ENCODE measurements at regions not wholly inside any gene's neighbourhood (a gene's known extent, or its start where the extent isn't known, plus 50 kb on each side); places are given as distances from the start of the nearest gene placed in this dataset.

- WGBS, 3 donors: 42 to 48% (median 46%) methylated on average over 6 of the region's 6 CpGs
- Histone ChIP-seq H3K27me3 (ENCODE audit: insufficient read depth in 3 of 3, low read length in 2 of 3) (peaks cover 0 to 5% (median 2%) of the 10 kb centered on the region in 3 donors), H3K9me3 (no peaks in the 10 kb centered on the region), H3K27ac (no peak overlapping the region), H3K4me3 (no peak overlapping the region), H3K4me1 (no peaks in the 10 kb centered on the region), H3K36me3 (ENCODE audit: insufficient read depth in 1 of 2, low read depth in 1 of 2) (no peaks in the 10 kb centered on the region)
- ATAC-seq (no peak), DNase-seq (no peak)
- intact Hi-C loops (cut with DNase I): no loop called here
- no peak for TF ChIP-seq CTCF (IDR thresholded peaks at IDR 0.05)
Measured at GRCh38 chr11:30106222-30107181, 89.7 kb upstream of the KCNA4 start.

- TF ChIP-seq CTCF (IDR thresholded peaks at IDR 0.05): no peak
- ATAC-seq: no peak
- H3K27ac ChIP-seq: no peak overlapping the region
- 32 to 50% (median 37%) methylated on average over 2 of the region's 2 CpGs for WGBS, 3 donors
- peaks cover 0 to 5% (median 2%) of the 10 kb centered on the region in 3 donors for H3K27me3 ChIP-seq (ENCODE audit: insufficient read depth in 3 of 3, low read length in 2 of 3)
- no peaks in the 10 kb centered on the region for H3K4me1 ChIP-seq
- no peak for DNase-seq
- H3K36me3 ChIP-seq (ENCODE audit: insufficient read depth in 1 of 2, low read depth in 1 of 2): no peaks in the 10 kb centered on the region
- no peaks in the 10 kb centered on the region for H3K9me3 ChIP-seq
- intact Hi-C loops (cut with DNase I): no loop called here
- no peak overlapping the region for H3K4me3 ChIP-seq
Measured at GRCh38 chr11:30107899-30108298, 91.1 kb upstream of the KCNA4 start.

- no peak overlapping the region for H3K4me3 ChIP-seq
Measured at GRCh38 chr11:30109774-30110173, 92.9 kb upstream of the KCNA4 start.

GRCh38 chr11:30110691-30111090 is 93.9 kb upstream of the KCNA4 start:
- 39 to 73% (median 50%) methylated on average over 3 of the region's 3 CpGs for WGBS, 3 donors
- no peak for ATAC-seq
- DNase-seq: no peak
- Histone ChIP-seq H3K9me3 (no peaks in the 10 kb centered on the region), H3K4me3 (no peak overlapping the region), H3K27ac (no peak overlapping the region), H3K4me1 (no peaks in the 10 kb centered on the region), H3K36me3 (ENCODE audit: insufficient read depth in 1 of 2, low read depth in 1 of 2) (no peaks in the 10 kb centered on the region), H3K27me3 (ENCODE audit: insufficient read depth in 3 of 3, low read length in 2 of 3) (peaks cover 0 to 2% (median 0%) of the 10 kb centered on the region in 3 donors)
- TF ChIP-seq CTCF (IDR thresholded peaks at IDR 0.05): no peak
- intact Hi-C loops (cut with DNase I): no loop called here

More at GRCh38 chr11:30109774-30110173, 92.9 kb upstream of the KCNA4 start:
- TF ChIP-seq CTCF (IDR thresholded peaks at IDR 0.05): no peak
- WGBS, 3 donors: 82 to 85% (median 85%) methylated on average over 4 of the region's 4 CpGs
- ATAC-seq: no peak
- no peaks in the 10 kb centered on the region for H3K36me3 ChIP-seq (ENCODE audit: insufficient read depth in 1 of 2, low read depth in 1 of 2)
- no peak for DNase-seq
- peaks cover 0 to 5% (median 2%) of the 10 kb centered on the region in 3 donors for H3K27me3 ChIP-seq (ENCODE audit: insufficient read depth in 3 of 3, low read length in 2 of 3)
- no peaks in the 10 kb centered on the region for H3K9me3 ChIP-seq
- no peak overlapping the region for H3K27ac ChIP-seq
- no peaks in the 10 kb centered on the region for H3K4me1 ChIP-seq
- intact Hi-C loops (cut with DNase I): no loop called here

Data from psoas muscle (tissue), 7 donors.